ENCODE measurements at regions not wholly inside any gene's neighbourhood (a gene's known extent, or its start where the extent isn't known, plus 50 kb on each side); places are given as distances from the start of the nearest gene placed in this dataset.
"Not testable (repeated sequence)": the region's sequence is repeated elsewhere in the genome, so short reads cannot be mapped to it uniquely, and the experiment has no call there.

DNA sequence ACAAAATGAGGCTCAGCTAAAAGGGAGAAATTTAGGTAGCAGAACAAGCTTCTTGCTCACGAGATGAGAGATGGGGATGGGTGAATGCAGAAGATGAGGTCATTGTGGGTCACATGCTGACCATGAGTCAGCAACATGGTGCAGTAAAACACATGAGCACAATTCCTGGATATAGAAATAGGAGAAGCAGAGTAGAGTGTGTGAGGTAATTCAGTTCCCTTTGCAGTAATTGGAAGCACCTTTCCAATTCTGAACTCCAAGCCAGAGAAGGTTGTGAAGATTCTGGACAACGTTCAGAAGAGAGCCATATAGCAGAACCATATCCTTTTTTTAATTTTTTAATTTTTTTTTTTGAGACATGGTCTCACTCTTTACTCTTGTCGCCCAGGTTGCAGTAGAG, 62.0 kb upstream of the LMNTD1 start:
- DNase-seq (ENCODE audit: low spot score) = peak; percentile 29

DNA sequence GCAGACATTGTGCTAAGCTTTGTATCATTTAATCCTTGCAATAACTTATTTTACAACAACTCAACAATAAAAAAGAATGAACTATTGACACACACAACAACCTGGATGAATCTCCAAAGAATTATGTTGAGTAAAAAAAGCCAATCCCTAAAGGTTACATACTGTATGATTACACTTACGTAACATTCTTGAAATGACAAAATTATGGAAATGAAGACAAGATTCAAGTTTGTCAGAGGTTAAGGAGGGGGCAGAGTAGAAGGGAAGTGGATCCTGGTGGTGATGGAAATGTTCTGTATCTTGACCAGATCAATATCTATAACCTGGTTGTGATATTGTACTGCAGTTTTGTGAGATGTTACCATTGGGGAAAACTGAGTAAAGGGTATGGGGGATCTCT, 63.2 kb upstream of the LMNTD1 start:
- no peak for DNase-seq (ENCODE audit: low spot score)

- DNase-seq (ENCODE audit: low spot score) = no peak
Measured at GRCh38 chr12:25617991-25618390, 64.9 kb upstream of the LMNTD1 start.

- no peak for DNase-seq (ENCODE audit: low spot score)
Measured at GRCh38 chr12:25623816-25624215, 70.7 kb upstream of the LMNTD1 start.

- no peak for DNase-seq (ENCODE audit: low spot score)
Measured at GRCh38 chr12:25625146-25625545, 72.1 kb upstream of the LMNTD1 start.

GRCh38 chr12:25629341-25629740, 76.3 kb upstream of the LMNTD1 start:
- no peak for DNase-seq (ENCODE audit: low spot score)

- not testable (repeated sequence) for DNase-seq (ENCODE audit: low spot score)
Measured at GRCh38 chr12:25630735-25631515, 77.8 kb upstream of the LMNTD1 start.

- not testable (repeated sequence) for DNase-seq (ENCODE audit: low spot score)
Measured at GRCh38 chr12:25633149-25633548, 80.1 kb upstream of the LMNTD1 start.

- no peak for DNase-seq (ENCODE audit: low spot score)
Measured at GRCh38 chr12:25637752-25638151, 84.7 kb upstream of the LMNTD1 start.

DNA sequence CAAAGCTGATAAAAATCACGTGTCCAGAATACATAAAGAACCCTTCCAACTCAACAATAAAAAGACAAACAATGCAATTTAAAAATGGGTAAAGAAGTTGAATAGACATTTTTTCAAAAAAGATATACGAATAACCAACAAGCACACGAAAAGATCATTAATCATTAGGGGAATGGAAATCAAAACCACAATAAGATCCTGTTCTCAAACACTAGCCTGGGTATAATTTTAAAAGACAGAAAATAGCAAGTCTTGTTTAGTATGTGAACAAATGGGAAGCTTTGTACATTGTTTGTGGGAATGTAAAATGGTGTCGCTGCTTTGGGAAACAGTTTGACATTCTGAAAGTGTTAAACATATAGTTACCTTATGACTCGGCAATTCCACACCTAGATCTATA, 86.3 kb upstream of the LMNTD1 start:
- DNase-seq (ENCODE audit: low spot score) = no peak

DNA sequence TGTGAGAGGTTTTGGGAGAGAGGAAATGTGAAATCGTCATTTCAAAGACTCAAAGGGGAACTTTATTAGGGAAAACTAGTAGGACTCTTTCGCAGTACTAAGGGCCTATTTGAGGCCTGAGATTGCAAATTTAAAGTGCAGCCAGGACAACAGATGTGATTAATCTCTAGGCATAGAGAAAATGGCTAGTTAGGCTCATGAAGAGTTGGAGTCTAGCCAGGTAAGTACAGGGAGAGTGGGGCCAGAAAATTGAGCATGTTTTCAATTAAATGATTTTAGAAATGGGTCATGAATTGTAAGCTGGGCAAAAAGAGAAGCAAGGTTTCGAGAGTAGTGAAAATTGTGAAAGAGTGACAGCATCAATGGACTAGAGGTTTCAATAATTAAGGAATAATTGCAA, 91.9 kb upstream of the LMNTD1 start:
- no peak for DNase-seq (ENCODE audit: low spot score)

DNA sequence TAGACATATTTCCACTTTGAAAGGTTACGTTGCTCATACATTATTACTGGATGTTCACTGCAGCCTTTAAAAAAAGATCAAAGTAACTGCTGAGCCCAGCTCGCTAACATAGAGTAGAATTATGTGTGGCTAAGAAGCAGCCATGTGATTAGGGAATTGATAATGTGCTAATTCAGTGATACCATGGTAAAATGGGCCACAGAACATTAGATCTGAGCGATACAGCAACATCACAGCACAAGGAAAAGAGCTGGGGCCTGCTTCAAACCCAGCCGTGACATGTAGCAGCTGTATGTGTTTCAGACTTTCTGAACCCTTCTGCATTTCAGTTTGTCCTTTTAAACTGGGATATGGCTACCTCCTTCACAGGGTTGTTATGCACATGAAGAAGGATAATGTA, 92.3 kb upstream of the LMNTD1 start:
- no peak for DNase-seq (ENCODE audit: low spot score)

GRCh38 chr12:25651931-25652330, 98.8 kb upstream of the LMNTD1 start:
- no peak for DNase-seq (ENCODE audit: low spot score)

GRCh38 chr12:25652371-25652770, 99.3 kb upstream of the LMNTD1 start:
- no peak for DNase-seq (ENCODE audit: low spot score)

DNA sequence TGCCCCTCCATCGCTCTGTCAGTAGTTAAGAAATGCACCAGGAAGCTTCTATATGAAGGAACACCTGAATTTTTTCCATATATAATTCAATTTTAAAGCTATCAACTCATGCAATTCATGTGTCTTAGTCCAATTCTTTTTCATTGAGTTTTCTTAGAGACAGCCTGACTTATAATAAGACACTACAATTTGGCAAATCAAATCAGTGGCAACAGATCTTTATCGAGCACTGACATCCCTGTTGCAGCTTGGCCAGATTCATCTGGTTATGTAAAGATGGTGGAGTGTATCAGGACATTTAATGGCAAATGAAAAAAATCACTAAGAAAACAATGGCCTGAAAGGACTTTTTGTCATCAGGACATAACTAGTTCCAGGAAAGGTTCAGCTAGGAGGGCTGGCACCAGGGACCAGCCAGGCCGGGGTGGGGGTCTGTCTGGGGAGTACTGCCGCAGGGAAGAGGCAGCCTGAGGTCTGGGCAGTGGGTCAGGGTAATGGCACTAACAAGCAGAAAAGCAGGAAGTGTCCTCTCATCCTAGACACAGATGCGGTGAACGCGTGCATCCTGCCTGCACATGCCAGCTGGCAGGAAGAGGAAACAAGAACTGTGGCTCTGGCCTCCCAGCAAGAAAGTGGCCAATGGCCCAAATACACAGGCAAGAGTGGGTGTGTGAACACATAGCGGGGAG, 100.5 kb upstream of the LMNTD1 start:
- DNase-seq (ENCODE audit: low spot score) = no peak

- DNase-seq (ENCODE audit: low spot score) = no peak
Measured at GRCh38 chr12:25655702-25656101, 102.6 kb upstream of the LMNTD1 start.

- DNase-seq (ENCODE audit: low spot score) = no peak
Measured at GRCh38 chr12:25659621-25660020, 106.5 kb upstream of the LMNTD1 start.

DNA sequence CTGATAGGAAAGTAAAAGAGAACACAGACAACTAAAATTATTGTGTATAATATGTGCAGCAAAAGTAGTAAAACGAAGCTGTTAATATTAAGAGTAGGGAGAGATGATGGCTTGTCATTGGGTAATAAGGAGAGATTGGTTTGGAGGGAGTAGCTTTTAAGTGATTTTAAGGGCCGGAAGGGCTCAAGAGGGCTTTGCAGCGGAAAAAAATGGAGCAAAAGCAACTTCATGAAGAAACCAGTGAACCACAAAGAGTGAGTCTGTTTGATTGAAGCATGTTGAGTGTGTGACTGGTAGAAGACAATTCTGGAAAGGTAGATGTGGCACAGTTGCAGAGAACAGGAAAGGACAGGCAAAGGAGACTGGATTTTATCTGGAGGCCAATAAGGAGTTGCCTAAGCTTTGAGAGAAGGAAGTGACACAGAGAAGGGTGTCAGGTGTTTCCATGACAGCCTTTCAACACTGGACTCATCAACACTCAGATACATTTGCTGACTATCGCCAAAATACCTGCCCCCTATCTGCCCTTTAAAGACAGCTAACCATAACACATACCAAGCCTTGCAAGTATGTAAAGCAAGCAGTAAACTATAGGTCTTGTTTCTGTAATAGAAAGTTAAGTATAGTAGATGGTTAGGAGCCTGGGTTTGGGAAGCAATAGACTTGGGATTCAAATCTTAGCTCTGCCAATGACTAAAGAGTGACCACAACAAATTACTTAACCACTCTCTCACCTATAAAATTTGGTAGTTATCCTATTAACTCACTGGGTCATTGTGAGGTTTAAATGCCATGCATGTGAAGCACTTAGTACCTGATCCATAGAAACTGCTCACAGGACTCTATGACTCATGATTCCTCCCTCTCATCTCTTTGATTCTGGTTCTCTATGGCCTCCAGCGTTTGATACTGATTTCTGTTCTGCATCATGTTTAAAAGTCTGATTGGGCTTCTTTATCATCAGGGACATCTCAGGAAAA, 117.3 kb upstream of the LMNTD1 start:
- no peak for DNase-seq (ENCODE audit: low spot score)

GRCh38 chr12:25675808-25676207, 122.7 kb upstream of the LMNTD1 start:
- no peak for DNase-seq (ENCODE audit: low spot score)

- DNase-seq (ENCODE audit: low spot score) = no peak
Measured at GRCh38 chr12:25677232-25677937, 124.3 kb upstream of the LMNTD1 start.

DNA sequence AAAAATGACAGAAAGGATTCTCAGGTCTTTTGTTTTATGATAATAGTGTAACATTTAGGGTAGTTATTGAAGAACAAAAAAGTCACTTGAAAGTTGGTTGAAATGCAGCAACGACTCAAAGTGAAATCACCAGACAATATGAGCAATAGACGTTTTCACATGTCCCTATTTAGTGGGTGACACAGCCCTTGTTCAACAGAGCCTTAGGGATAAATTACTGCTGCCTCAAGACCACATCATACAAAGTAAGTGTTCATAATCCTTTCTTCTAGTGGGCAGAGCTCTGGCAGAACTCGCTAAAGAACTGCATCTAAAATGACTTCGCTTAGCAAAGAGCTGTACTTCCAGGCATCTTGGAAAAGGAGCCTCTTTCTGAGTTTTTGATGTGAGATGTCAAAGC, 128.5 kb upstream of the LMNTD1 start:
- no peak for DNase-seq (ENCODE audit: low spot score)

DNA sequence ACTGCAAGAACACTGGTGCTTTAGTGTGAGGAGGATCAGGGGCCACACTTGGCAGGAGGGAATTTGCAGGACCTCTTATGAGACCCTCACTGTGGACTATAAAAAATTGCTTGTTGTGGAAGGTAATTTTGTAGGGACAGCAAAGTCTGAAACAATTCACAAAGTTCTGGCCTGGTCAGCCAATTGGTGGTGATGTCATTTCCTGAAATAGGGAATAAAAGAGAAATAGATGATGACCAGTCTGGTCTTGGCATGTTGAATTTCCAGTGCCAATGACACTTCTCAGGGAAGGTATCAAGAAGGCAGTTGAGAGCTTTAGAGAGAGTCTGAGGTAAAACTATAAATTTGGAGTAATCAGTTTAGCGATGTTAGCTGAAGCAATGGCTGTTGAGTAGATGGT, 129.3 kb upstream of the LMNTD1 start:
- no peak for DNase-seq (ENCODE audit: low spot score)

Measured in hepatic stellate cell (primary cell).